ENCODE measurements at regions not wholly inside any gene's neighbourhood (a gene's known extent, or its start where the extent isn't known, plus 50 kb on each side); places are given as distances from the start of the nearest gene placed in this dataset.
A peak's percentile ranks its signal among the peaks of the same experiment; 100 is the strongest.
"Not testable (repeated sequence)": the region's sequence is repeated elsewhere in the genome, so short reads cannot be mapped to it uniquely, and the experiment has no call there.

DNA sequence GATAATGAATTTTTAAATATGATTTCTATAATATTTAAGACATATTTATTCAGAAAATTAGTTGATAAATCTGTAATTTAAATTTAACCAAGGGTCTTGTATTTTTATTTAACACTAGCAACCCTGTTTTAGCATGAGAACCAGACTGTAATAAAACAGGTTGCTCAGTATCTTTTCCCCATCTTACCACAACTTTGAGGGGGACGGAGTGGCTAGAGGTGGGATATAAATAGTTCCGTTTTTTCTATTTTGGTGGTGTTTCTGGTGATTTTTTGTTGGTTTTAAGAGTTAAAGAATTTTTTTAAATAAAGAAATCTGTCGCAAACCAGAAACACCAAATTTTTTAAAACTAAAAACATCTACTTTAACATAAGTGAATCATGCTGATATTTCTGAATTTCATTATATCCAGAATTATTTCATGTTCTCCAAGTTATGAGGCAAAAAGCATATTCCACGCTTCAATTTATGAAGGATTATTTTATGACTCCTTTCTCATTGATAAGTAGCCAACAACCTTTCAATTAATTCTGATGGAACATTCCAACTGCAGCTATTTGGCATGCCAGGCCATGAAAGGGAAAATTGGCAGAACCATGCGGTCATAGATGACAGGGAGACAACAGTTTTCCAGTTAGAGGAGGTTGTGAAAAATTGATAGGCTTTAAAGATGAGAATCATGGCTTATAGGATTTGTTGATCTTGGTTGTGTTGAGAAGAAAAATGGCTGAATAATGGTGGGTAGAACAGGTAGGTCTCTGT is 151.9 kb upstream of the CARMIL1 start:
- DNase-seq, result no peak

- no peak for DNase-seq
These were observed 148.7 kb upstream of the CARMIL1 start for GRCh38 chr6:25130518-25130917.

- DNase-seq, result peak; percentile 18
These were observed 146.2 kb upstream of the CARMIL1 start for GRCh38 chr6:25132934-25133333.

- no peak for DNase-seq
These were observed 145.6 kb upstream of the CARMIL1 start for GRCh38 chr6:25133568-25133967.

DNA sequence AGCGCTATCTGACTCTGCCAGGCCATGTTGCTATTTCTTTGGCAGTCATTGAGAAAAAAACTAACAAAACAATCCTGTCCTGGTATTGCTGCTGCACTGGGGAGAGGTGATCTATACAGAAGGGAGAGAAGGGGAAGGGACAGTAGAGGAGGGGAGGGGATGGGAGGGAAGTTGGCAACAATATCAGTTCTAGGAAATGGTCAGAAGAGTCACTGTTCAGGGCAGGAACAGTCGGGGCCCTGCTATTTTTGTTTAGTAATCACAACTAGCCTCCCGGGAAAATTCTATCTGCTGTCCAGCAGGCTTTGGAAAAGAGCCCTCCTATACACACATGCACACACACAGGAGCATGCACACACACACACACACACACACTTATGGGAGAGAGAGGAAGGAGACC is 142.3 kb upstream of the CARMIL1 start:
- DNase-seq, result no peak

DNA sequence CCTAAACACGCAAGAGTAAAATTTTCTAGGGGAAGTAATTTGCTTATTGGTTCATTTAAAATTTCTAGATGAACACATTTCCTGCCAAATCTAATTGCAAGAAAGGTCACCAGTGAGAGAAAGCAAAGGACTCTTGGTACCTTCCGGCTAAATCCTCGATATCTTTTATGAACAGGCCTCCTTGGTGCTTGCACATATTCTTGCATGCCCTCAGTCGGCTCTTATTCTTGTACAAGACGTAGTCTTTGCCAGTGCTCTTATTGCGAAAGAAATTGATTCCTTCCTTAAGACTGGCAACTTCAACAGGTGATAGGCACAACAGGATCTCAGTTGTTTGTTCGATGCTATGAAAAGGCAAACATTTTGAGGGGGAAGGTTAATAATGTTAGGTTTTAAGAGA is 141.7 kb upstream of the CARMIL1 start:
- DNase-seq, result no peak

- DNase-seq, result no peak
These were observed 141.3 kb upstream of the CARMIL1 start for GRCh38 chr6:25137916-25138232.

- DNase-seq, result no peak
These were observed 140.8 kb upstream of the CARMIL1 start for GRCh38 chr6:25138233-25138933.

DNA sequence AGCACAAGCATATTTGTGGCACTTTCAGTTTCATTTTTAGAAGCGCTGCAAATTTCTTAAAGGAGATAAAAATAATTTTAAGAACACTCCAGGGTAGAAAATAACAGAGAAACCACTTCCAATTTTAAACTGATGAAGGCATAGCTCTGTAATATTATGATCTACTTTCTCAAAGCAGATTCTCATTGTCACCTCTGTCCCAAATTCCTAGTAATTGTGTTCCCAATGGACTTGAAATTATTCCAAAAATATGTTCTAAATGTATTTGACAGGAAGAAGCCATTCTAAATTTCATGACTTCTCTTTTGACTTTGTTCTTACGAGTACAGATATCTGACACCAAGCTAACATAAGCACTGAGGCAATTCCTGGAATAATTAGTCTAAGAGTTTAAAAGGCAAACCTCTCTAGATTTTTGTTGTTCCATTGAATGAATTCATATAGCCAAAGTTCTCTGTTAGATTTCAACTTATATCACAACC is 140.2 kb upstream of the CARMIL1 start:
- DNase-seq, result no peak

DNA sequence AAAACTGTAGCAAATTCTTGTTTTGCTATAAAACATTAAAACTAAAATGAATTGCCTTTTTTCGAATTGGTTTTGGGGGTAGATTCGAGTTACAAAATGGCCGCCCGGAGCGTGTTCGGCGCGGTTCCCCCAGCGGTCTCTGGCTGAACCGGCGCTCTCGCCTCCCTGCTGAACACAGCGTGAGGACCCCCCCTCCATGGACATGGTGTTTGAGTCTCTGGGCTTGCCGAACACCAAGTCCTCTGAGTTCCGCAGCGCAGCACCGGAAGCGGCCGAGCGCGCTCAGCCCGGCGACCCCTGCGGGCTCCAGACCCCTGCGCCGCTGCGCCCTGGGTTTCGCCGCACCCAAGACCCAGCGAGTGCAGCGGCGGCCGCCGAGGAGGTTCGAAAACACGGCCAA is 139.6 kb upstream of the CARMIL1 start:
- not testable (repeated sequence) for DNase-seq

- no peak for DNase-seq
These were observed 136.7 kb upstream of the CARMIL1 start for GRCh38 chr6:25142506-25142905.

- no peak for DNase-seq
These were observed 134.3 kb upstream of the CARMIL1 start for GRCh38 chr6:25144919-25145318.

DNA sequence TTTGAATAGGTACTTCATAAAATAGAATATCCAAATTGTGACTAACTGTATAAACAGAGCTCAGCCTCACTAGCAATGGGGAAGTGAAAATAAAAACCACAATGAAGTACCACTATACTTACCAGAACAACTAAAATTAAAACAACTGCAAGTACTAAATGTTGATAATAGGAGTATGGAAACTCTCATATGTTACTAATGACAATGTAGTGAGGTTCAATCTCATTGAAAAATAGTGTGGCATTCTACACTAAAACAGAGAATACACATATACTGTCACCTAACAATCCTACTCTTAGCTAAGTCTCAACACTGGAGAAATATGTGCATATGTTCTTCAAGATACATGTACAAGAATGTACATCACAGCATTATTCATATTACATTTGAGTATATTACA is 132.0 kb upstream of the CARMIL1 start:
- no peak for DNase-seq

- DNase-seq, result no peak
These were observed 129.1 kb upstream of the CARMIL1 start for GRCh38 chr6:25150031-25150430.

DNA sequence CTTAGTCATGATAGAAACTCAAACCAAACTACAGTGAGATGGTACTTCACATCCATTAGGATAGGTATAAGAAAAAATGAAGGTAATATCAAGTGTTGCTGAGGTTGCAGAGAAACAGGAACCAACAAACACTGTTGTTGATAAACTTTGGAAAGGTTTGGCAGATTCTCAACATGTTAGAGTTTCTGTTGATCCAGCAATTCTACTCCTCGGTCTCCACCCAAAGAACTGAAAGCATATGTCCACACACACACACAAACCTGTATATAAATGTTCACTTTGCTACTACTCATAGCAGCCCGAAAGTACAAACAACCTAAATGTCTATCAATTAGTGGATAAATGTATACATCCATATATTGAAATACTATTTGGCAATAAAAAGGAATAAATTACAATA is 128.3 kb upstream of the CARMIL1 start:
- no peak for DNase-seq

DNA sequence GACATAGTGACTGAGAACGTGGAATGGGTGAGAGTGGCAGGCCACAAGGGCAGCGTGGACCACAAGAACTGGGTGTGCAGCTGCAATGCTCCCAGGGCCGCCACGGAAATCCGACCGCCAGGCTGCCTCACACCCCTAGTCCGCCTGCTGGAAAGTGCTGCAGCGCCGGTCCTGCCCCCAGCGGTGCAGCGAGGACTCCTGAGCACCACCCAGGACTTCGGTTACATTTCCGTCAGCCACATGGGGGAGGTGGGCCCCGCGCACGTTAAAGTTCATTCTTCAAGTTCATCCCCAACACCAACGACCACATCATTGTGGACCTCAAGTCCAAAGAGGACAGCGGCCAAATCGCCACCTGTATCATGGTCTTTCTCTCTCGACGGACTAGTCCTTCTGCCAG is 126.1 kb upstream of the CARMIL1 start:
- no peak for DNase-seq

- DNase-seq, result no peak
These were observed 125.1 kb upstream of the CARMIL1 start for GRCh38 chr6:25154034-25154596.

DNA sequence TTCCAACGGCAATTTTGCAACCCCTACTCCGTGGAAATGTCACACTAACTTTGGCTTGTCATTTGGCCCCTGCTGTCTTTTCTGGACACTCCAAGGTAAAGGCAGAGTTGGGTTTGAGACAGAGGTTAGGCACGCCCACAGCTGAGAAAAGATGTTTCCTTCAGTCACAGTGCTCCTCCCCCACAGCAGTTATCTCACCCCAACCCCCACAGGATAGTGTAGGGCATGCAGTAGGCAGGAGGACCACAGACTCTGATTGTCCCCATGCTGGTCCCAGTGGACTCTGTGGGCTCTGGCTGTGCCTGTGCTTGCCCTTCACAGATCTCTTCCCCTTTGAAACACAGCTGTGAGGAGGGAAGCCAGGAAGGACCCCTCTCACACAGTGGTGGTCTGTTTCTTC is 124.0 kb upstream of the CARMIL1 start:
- no peak for DNase-seq

GRCh38 chr6:25156123-25156522 is 123.1 kb upstream of the CARMIL1 start:
- no peak for DNase-seq

DNA sequence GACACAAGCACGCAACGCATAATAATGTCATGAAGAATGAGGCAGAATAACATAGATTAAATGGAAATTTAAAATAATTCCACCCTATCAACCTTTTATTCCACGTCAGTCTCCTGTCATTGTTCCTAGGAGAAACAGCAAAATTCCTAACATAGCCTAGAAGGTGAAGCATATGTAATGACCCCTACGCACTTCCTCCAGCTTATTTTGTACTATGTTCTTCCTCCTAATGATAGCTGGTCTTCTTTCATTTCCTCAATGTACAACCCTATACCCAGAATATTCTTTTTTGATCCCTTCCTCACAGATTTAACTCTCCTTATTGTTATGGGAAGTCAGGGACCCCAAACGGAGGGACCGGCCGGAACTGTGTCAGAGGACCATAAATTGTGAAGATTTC is 122.0 kb upstream of the CARMIL1 start:
- DNase-seq, result no peak

DNA sequence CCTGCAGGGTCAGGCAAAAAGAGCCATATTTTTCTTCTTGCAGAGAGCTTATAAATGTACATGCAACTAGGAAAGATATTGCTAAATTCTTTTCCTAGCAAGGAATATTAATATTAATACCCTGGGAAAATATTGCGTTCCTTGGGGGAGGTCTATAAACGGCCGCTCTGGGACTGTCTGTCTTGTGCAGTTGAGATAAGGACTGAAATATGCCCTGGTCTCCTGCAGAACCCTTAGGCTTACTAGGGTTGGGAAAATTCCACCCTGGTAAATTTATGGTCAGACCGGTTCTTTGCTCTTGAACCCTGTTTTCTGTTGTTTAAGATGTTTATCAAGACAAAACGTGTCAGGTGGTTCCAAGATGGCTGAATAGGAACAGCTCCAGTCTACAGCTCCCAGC is 121.3 kb upstream of the CARMIL1 start:
- DNase-seq, result no peak

- not testable (repeated sequence) for DNase-seq
These were observed 119.0 kb upstream of the CARMIL1 start for GRCh38 chr6:25160134-25160533.

DNA sequence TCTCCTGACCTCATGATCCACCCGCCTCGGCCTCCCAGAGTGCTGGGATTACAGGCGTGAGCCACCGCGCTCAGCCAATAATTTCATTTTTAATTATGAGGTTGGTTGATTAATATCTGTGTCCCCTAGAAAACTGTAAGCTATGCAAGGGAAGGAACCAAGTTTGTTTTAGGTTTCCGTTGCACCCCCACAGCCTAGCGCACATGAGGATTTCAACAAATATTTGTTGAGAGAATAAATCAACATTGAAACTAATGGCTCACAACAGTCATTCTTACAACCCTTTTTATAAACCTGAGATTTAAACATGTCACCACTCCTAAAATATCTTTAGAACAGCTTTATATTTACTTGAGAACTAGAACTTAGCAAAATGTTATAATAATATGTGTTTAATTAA is 114.0 kb upstream of the CARMIL1 start:
- peak; percentile 33 for DNase-seq

DNA sequence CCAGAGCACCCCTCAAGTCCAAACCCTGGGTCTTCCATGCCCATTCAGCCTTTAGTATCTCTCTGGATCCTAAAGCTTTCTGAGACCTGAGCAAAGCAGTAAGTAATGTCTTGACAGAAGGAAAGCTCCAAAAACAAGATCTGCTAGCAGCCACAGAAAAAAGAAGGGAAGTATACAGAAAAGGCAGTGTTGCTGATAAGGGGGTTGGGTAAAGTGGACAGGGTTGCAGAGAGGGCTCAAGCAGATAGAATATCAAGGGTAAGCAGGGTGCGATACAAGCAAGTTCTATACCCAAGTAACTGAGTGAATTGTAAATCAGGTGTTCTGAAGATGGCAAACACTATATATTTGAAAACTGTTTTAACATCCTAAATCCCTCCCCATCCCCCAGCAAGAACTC is 113.4 kb upstream of the CARMIL1 start:
- peak; percentile 45 for DNase-seq
